H1 (cell line): ENCODE measurements at regions not wholly inside any gene's neighbourhood (a gene's known extent, or its start where the extent isn't known, plus 50 kb on each side); places are given as distances from the start of the nearest gene placed in this dataset.

Experiments used
- BACH1 ChIP-seq: IDR thresholded peaks from 2 replicates; pipeline ENCODE4 v1.6.1; 2012; ENCODE audit warnings: low read length, improper control_type of control experiment
- CHD2 ChIP-seq: IDR thresholded peaks from 2 replicates; pipeline ENCODE4 v1.6.1; 2012; ENCODE audit warnings: low read length, improper control_type of control experiment
- TCF12 ChIP-seq: IDR thresholded peaks from 2 replicates; pipeline ENCODE4 v1.6.1; 2011; ENCODE audit warnings: low read depth, mild to moderate bottlenecking, low read length

- TF ChIP-seq BACH1 = no peak
- TF ChIP-seq TCF12 = no peak
- TF ChIP-seq CHD2 = no peak
These were observed 1192.8 kb downstream of the FLRT2 start (continued) for GRCh38 chr14:86722612-86723253.
